Activated naive CD4-positive, alpha-beta T cell treated with anti-CD3 and anti-CD28 coated beads, Interleukin-2, amount 50 U/mL, for 72 hours (primary cell): ENCODE measurements at regions not wholly inside any gene's neighbourhood (a gene's known extent, or its start where the extent isn't known, plus 50 kb on each side); places are given as distances from the start of the nearest gene placed in this dataset.
"Not testable (repeated sequence)": the region's sequence is repeated elsewhere in the genome, so short reads cannot be mapped to it uniquely, and the experiment has no call there.

Experiments used
- ATAC-seq, 2 donors: fragments of 150-1000 bp; cut with Tn5 transposase; 2 replicates each; pipeline ENCODE4 v1.10.0; 2021; ENCODE audit warnings: mild to moderate bottlenecking in 2 of 2, moderate library complexity in 2 of 2
- DNase-seq, 2 donors: peaks; one replicate each; pipeline ENCODE4 v3.0.0; 2021 to 2022; ENCODE audit warnings: low spot score in 2 of 2
- H3K27ac Mint-ChIP-seq, 2 donors: one replicate each; pipeline ENCODE4 v1.8.0; 2022; ENCODE audit warnings: mild to moderate bottlenecking in 2 of 2, mixed read lengths in 2 of 2
- H3K36me3 Mint-ChIP-seq, 2 donors: one replicate each; pipeline ENCODE4 v1.8.0; 2022; ENCODE audit warnings: mixed read lengths in 2 of 2
- H3K9me3 Mint-ChIP-seq, 2 donors: one replicate each; pipeline ENCODE4 v1.8.0; 2022; ENCODE audit warnings: mixed read lengths in 2 of 2

DNA sequence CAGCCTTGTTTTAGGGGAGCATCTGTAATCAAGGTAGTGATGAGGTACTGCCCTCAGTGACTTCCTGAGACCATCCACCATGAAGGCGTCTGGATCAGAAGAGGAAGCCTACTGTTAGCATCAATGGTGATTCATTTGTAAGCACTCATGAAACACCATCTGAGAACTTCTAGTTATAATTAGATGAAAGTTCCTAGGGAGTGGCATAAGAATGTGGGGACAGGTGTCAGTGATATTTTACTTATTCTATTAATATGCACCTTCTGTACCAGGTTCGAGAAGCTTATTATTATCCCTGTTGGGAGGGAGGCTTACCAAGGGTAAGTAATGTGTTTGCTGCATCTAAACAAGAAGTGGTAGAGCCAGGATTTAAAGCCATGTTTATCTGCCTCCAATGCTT lies 295.8 kb upstream of the TBL1XR1 start:
- Mint-ChIP-seq H3K27ac (no peak overlapping the region), H3K9me3 (peaks cover 0 to 11% of the 10 kb centered on the region in 2 donors), H3K36me3 (peaks cover 0 to 8% of the 10 kb centered on the region in 2 donors)
- no peak for DNase-seq
- no peak for ATAC-seq

DNA sequence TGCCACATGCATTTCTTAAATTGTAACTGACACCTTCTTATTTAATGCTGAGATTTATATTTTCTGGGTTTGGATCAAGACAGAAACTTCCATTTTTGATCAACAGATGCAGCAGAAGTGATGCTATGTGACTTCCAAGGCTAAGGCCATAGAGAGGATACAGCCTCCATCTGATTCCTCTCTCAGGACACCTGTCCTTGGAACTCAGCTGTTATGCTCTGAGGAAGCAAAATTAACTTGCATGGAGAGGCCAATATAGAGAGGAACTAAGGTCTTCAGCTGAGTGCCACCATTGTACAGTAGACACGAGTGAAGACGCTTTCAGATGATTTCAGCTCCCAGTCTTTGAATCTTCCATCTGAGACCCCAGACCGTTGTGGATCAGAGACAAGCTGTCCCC lies 296.9 kb upstream of the TBL1XR1 start:
- no peak overlapping the region for H3K27ac Mint-ChIP-seq
- H3K9me3 Mint-ChIP-seq = peaks cover 0 to 5% of the 10 kb centered on the region in 2 donors
- ATAC-seq (no peak), DNase-seq (no peak)
- H3K36me3 Mint-ChIP-seq = peaks cover 0 to 8% of the 10 kb centered on the region in 2 donors

DNA sequence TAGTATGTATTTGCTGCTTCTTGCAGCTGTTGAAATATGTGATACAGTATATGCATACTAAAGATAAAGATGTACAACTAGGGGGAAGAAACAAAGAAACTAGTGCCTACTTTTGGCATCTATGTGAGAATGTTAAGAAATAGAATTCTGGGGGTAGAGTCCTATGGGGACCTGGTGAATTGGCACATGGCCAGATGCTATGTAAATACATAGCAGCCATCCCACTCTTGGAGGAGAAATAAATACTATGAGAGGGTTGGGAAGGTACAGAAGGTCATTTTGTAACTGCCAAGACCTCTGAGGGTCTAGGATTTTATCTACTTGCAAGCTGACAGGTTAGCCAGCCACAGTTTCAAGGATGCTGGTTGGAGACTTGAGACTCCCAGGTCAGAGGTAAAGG lies 298.3 kb upstream of the TBL1XR1 start:
- ATAC-seq = no peak

DNA sequence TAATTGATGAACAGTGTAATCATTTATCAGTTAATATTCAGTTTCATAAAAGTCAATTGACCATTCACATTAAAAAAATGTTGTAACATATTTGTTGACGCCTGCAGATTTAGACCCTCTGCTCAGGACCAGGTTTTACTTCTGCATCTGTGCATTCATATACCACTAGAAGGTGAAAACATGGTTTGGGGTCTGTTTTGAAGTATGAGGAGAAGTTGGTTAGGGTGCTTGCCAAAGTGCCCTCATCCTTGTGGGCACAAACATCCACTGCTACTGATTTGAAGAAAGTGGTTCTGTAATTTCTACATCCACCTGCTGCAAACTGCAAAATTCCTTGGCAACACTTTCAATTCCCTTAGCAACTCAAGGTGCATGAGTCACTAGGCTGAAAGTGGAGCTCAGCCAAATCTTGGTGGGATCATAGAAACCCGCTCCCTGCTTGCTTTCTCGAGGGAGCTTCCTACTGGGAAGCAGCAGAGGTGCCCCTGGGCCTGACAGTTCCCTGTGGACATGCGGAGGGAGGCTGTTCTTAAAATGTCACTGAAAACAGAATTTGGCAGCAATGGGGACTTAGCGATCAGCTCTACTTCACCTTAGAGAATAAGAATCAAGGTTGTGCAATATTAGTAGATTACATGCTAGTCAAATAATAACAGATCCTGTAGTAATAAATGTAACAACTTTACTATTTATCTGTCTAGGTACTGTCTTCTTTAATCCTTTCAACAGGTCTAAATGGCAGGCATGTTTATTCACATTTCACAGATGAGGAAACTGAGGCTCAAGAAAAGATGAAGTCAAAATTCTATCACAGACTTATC lies 301.0 kb upstream of the TBL1XR1 start:
- ATAC-seq = no peak
- DNase-seq = no peak
- H3K27ac Mint-ChIP-seq = no peak overlapping the region
- H3K36me3 Mint-ChIP-seq = peaks cover 0 to 8% of the 10 kb centered on the region in 2 donors
- H3K9me3 Mint-ChIP-seq = peaks cover 0 to 8% of the 10 kb centered on the region in 2 donors

More for the DNA sequence above, 298.3 kb upstream of the TBL1XR1 start:
- no peak for DNase-seq
- Mint-ChIP-seq H3K9me3 (peaks cover 0 to 10% of the 10 kb centered on the region in 2 donors), H3K27ac (no peak overlapping the region), H3K36me3 (peaks cover 0 to 8% of the 10 kb centered on the region in 2 donors)

DNA sequence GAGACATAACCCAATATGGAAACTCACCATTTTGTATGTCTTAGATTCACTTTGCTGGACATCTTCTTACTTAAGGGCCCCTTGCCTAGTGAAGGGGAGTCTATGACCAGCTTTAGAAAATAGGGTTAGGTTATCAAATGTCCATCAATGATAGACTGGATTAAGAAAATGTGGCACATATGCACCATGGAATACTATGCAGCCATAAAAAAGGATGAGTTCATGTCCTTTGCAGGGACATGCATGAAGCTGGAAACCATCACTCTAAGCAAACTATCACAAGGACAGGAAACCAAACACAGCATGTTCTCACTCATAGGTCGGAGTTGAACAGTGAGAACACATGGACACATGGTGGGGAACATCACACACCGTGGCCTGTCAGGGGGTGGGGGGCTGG lies 301.8 kb upstream of the TBL1XR1 start:
- ATAC-seq, H3K27ac Mint-ChIP-seq, H3K9me3 Mint-ChIP-seq, DNase-seq, H3K36me3 Mint-ChIP-seq: not testable (repeated sequence)

GRCh38 chr3:177499779-177500423 lies 302.6 kb upstream of the TBL1XR1 start:
- Mint-ChIP-seq H3K27ac (no peak overlapping the region), H3K36me3 (no peaks in the 10 kb centered on the region)
- no peak for ATAC-seq

DNA sequence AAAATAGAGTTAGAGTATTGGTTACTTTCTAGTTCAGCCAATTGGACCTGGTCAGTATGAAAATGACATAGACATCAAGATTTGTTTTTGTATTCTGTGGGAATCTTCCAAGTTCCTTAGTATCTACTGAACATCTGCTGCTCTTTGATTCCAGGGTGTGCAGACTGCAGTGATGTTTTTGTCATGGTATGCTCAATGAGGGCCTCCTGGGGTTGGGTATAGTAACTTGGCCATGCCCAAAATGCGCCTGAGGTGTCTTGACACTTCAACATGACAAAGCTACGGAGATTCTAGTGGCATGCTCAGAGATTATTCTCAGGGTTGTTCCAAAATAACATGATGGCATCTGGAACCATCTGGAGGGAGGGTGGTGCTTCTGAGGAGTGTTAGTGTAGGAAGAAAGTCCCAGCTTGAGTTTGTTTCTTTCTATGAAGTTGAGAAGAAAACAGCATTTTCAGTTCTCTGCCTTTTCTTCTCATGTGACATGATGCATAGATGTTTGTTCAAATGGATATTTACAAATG lies 313.5 kb upstream of the TBL1XR1 start:
- ATAC-seq (no peak), DNase-seq (no peak)
- Mint-ChIP-seq H3K9me3 (peaks cover 4 to 6% of the 10 kb centered on the region in 2 donors), H3K27ac (no peak overlapping the region), H3K36me3 (peaks cover 0 to 6% of the 10 kb centered on the region in 2 donors)

More at GRCh38 chr3:177499779-177500423, 302.6 kb upstream of the TBL1XR1 start:
- no peak for DNase-seq
- peaks cover 0 to 5% of the 10 kb centered on the region in 2 donors for H3K9me3 Mint-ChIP-seq

- no peak for DNase-seq
- Mint-ChIP-seq H3K36me3 (peaks cover 0 to 6% of the 10 kb centered on the region in 2 donors), H3K27ac (no peak overlapping the region), H3K9me3 (peaks cover 4 to 6% of the 10 kb centered on the region in 2 donors)
- no peak for ATAC-seq
These were observed 315.9 kb upstream of the TBL1XR1 start for GRCh38 chr3:177512945-177513814.

- H3K36me3 Mint-ChIP-seq = peaks cover 0 to 6% of the 10 kb centered on the region in 2 donors
- H3K9me3 Mint-ChIP-seq = peaks cover 4 to 6% of the 10 kb centered on the region in 2 donors
- ATAC-seq (no peak), DNase-seq (no peak)
- H3K27ac Mint-ChIP-seq = no peak overlapping the region
These were observed 316.7 kb upstream of the TBL1XR1 start for GRCh38 chr3:177513815-177514610.

DNA sequence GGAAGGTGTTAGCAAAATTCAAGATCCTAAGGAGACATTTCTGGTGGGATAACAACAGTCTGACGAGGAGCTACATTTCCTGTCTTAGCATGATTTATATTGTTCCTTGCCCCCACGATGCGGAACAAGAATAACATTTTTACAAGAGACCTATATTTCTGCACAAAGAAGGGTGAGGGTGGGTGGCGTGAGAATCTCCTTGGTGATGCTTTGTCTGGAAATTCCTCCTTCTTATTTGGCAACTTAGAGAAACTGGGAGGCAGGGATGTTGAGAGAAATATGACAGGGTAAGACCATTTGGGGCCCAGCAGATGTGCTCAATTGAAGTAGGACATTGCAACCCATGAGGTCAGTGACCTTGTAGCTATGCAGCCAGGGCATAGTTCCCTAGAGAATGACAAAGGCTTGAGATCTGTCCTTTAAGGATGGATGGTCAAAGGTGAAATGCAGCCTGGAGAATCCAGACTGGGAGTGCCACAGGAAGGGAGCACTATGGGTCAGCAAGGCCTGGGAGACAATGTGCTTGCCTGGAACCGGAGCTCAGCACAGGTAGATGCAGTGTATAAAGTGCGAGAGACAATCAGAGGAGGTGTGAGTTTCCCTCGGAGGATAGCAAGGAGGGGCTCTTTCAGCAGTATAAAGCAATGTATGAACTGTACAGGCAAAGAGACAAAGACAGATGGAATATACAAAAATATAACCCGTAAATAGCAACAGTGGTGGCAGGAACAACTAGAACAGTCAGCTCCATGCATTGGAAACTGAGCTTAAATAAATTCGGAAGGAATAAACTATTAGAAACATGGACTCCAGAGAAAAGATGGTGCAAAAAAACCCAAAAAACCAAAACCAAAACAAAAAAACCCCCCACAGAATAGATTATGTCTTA lies 317.6 kb upstream of the TBL1XR1 start:
- H3K9me3 Mint-ChIP-seq = peaks cover 4 to 11% of the 10 kb centered on the region in 2 donors
- no peak overlapping the region for H3K27ac Mint-ChIP-seq

DNA sequence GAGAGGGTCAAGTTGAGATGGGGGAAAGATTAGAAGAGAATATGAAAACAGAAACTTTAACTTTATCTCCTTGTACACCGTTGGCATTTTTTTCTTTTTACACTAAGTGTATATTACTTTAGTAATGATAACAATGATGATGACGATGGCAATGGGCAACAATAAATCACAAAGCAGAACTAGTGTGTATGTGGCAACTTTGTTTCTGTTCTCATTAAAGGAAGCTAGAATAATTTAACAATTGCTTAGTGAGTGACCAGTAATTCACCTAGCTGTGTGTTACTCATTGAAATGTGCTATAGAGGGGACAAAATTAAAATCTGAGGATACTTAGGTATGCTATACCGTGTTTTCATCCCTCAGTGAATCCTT lies 318.5 kb upstream of the TBL1XR1 start:
- Mint-ChIP-seq H3K36me3 (peaks cover 0 to 6% of the 10 kb centered on the region in 2 donors), H3K27ac (no peak overlapping the region), H3K9me3 (peaks cover 4 to 11% of the 10 kb centered on the region in 2 donors)
- DNase-seq (no peak), ATAC-seq (no peak)

More for the DNA sequence above, 317.6 kb upstream of the TBL1XR1 start:
- DNase-seq (no peak), ATAC-seq (no peak)
- H3K36me3 Mint-ChIP-seq = peaks cover 0 to 6% of the 10 kb centered on the region in 2 donors

DNA sequence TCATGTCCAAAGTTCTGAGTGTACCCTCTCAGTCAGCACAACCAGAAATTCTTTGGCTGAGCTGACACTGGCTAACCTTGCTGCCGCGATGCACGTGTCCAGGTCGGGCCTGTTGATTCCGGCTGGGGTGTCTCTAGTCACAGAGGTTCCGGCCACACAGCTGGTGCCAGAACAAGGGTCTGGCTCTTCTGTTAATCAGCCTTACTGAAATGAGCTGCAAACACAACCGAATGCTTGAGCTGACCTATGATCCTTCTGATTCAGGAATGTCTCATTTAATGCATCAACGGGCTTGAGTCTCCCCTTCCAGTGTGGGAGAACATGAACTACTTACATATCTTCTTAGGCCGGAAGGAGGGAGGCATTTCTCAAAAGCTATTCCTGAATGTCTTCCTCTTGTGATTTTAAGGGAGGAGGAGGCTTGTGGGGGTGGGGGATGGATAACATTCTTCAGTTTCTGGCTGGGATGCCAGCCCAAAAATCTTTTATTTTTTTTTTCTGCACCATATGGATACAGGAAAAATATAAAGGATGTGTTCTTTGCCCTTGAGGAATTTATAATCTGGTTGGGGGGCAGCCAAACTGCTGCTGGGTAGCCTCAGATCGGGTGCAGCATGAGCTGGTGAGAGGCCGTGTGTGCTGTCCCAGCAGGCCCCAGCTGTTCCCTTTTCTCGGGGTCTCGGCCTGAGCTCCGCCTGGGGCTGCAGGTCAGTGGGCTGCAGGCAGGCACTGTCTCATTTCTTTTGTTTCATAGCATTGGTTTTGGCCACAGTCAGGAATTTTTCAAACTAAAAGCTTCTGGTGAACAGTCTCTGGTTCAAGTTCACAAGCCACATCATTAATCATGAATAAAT lies 319.1 kb upstream of the TBL1XR1 start:
- ATAC-seq (no peak), DNase-seq (no peak)
- Mint-ChIP-seq H3K27ac (no peak overlapping the region), H3K9me3 (peaks cover 4 to 11% of the 10 kb centered on the region in 2 donors), H3K36me3 (peaks cover 0 to 6% of the 10 kb centered on the region in 2 donors)

DNA sequence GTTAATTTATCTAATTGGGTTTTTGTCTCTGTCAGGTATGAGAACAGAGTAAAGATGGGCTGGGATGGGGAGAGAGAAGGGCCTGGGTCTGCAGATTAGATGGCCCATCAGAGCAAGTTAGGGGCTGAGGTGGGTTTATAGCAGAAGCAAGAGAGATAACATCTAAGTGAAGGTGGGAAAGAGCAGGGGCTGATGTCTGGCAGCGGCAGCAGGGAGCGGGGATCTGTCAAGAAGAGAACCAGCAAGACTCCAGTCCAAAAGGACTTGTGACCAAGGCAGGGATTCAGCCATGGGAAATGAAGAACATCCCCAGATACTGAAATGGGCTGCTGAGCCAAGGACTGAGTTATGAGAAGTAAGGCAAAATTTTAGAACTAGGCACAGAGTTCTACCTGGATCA lies 320.6 kb upstream of the TBL1XR1 start:
- Mint-ChIP-seq H3K36me3 (peaks cover 0 to under 1% of the 10 kb centered on the region in 2 donors), H3K27ac (no peak overlapping the region), H3K9me3 (peaks cover under 1 to 7% of the 10 kb centered on the region in 2 donors)
- ATAC-seq = no peak
- DNase-seq = no peak

GRCh38 chr3:177519588-177519987 lies 322.3 kb upstream of the TBL1XR1 start:
- ATAC-seq = no peak
- Mint-ChIP-seq H3K27ac (no peak overlapping the region), H3K36me3 (peaks cover 0 to 9% of the 10 kb centered on the region in 2 donors), H3K9me3 (peaks cover 0 to 4% of the 10 kb centered on the region in 2 donors)
- DNase-seq = no peak
